Effector memory CD8-positive, alpha-beta T cell (primary cell): ENCODE measurements at regions not wholly inside any gene's neighbourhood (a gene's known extent, or its start where the extent isn't known, plus 50 kb on each side); places are given as distances from the start of the nearest gene placed in this dataset.
"Not testable (repeated sequence)": the region's sequence is repeated elsewhere in the genome, so short reads cannot be mapped to it uniquely, and the experiment has no call there.

Source experiments
- ATAC-seq: fragments of 150-1000 bp; cut with Tn5 transposase; replicated peaks from 2 replicates; pipeline ENCODE4 v1.10.0; 2021; ENCODE audit warnings: mild to moderate bottlenecking, moderate library complexity
- DNase-seq, 3 experiments: peaks; one replicate each; pipeline ENCODE4 v3.0.0; 2021
- H3K27ac Mint-ChIP-seq, 2 donors: one replicate each; pipeline ENCODE4 v1.8.0; 2022; ENCODE audit warnings: mild to moderate bottlenecking in 2 of 2, mixed read lengths in 2 of 2, moderate library complexity in 2 of 2
- H3K27me3 Mint-ChIP-seq, 2 donors: one replicate each; pipeline ENCODE4 v1.8.0; 2022; ENCODE audit warnings: mixed read lengths in 2 of 2
- H3K36me3 Mint-ChIP-seq: one replicate; pipeline ENCODE4 v1.8.0; 2022; ENCODE audit warnings: mild to moderate bottlenecking, moderate library complexity, mixed read lengths; ENCODE audit not compliant: insufficient read depth
- H3K4me1 Mint-ChIP-seq, 2 donors: one replicate each; pipeline ENCODE4 v1.8.0; 2022; ENCODE audit warnings: low read depth in 2 of 2, mixed read lengths in 2 of 2
- H3K4me3 Mint-ChIP-seq, 2 donors: one replicate each; pipeline ENCODE4 v1.8.0; 2022; ENCODE audit warnings: mild to moderate bottlenecking in 2 of 2, mixed read lengths in 2 of 2, moderate library complexity in 2 of 2
- H3K9me3 Mint-ChIP-seq, 2 donors: one replicate each; pipeline ENCODE4 v1.8.0; 2022; ENCODE audit warnings: mixed read lengths in 2 of 2

DNA sequence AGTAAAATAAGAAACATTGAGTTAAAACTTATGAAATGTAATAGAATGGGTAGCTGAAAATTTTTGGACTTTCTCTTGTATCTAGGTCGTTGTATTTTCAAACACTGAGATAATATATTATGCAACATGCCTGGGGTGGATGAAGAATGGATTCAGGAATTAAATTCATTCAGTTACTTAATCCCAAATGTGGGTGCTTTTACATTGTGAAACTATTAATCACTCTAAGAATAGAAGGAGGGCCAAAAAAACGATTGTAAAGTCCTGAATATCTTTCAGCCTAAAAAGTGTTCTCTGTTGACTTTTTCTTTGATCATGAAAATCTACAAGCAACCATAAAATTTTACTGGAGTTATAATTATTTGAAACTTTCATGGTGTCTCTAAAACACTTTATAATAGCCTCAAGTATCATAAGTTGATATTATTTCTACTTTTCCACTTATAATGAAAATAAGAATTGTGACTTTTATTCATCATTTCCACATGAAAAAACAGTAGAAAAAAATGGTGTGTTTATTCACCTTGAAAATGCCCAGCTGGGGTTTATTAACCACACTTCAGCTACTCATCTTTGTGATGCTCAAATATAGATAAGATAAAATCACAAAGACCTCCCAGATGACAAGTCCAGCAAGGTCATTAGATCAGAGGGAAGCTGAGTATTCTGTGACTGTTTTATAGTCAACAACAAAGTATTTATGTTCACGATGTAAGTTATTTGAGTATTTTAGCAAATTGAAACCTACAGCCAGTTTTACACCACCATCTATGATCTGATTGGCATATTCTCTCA lies 619.9 kb upstream of the SOX9 start:
- H3K36me3 Mint-ChIP-seq = no peaks in the 10 kb centered on the region
- H3K4me1 Mint-ChIP-seq = no peaks in the 10 kb centered on the region
- peaks cover 3 to 7% of the 10 kb centered on the region in 2 donors for H3K9me3 Mint-ChIP-seq
- H3K4me3 Mint-ChIP-seq = no peak overlapping the region
- ATAC-seq = no peak
- H3K27me3 Mint-ChIP-seq = no peaks in the 10 kb centered on the region
- H3K27ac Mint-ChIP-seq = no peak overlapping the region
- DNase-seq = no peak

DNA sequence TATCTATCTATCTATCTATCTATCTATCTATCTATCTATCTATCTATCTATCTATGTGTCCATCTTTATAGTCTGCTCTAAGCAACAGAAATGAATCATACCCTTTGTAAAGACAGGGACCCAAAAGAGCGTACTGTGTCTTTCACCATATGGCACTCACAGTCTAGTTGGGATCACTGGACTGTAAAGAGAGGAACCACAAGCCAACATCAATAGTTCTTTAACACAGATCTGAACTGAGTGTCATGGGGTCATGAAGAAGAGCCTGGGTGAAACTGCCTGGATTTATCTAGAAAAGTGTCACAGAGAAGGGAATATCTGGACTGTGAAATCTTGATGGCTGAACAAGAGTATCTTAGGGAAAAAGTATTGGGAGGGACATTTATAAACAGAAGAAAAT lies 619.1 kb upstream of the SOX9 start:
- H3K4me1 Mint-ChIP-seq = no peaks in the 10 kb centered on the region
- ATAC-seq = no peak
- no peaks in the 10 kb centered on the region for H3K27me3 Mint-ChIP-seq
- H3K36me3 Mint-ChIP-seq = no peaks in the 10 kb centered on the region
- H3K27ac Mint-ChIP-seq = no peak overlapping the region
- no peak for DNase-seq
- H3K4me3 Mint-ChIP-seq = no peak overlapping the region
- H3K9me3 Mint-ChIP-seq = peaks cover 7 to 13% of the 10 kb centered on the region in 2 donors

DNA sequence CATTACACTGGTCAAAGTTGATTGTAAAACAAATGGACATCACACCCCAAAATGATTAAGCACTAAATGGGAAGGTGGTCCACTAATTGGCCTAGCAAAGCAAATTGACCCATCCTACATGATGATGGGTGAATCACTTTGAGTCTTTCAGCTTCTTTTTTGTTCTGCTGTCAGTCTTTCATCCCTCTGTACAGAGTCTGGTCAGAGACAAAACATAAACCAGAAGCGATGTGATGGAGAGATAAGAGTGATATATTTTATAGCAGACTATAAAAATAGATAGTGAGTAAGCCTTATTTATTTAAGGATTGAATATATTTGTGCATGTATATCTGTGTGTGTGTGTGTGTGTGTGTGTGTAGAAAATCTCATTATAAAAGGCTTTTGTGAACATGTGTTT lies 618.4 kb upstream of the SOX9 start:
- DNase-seq (no peak), ATAC-seq (no peak)
- Mint-ChIP-seq H3K9me3 (peaks cover 7 to 17% of the 10 kb centered on the region in 2 donors), H3K4me3 (no peak overlapping the region), H3K36me3 (no peaks in the 10 kb centered on the region), H3K27me3 (no peaks in the 10 kb centered on the region), H3K4me1 (no peaks in the 10 kb centered on the region), H3K27ac (no peak overlapping the region)

DNA sequence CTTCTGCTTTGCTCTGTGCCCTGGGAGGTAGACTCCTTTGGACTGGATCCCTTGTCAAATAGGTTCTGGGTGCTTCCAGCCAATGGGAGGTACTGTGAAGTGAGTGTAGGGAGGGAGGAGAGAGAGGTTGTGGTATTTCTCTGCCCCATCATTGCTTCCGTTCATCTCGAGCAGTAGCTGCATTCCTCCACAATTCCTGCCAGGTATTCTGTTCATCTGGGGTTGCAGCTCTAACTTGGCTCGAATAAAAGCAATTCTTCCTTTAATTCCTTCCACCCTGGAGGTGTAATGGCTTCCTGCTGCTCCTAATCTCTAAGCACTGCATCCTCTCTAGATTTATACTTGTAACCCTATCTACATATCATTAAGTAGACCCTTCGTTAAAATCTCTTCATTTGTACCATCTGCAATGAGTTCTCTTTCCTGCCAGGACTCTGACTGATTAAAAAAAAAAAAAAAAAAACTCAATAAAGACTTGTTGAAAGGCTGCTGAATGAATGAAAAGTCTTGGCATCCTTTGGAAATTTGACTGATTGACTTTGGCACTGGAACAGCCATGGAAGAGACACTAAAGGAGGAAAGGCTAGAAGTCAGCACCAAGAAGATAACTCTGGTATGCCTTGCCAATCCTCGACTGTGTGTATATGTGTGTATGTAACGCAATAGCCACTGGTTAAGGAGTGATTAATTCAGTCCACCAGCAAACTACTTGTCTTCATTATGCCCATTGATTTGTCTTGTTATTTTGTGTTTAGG lies 616.9 kb upstream of the SOX9 start:
- H3K36me3 Mint-ChIP-seq = no peaks in the 10 kb centered on the region
- H3K4me1 Mint-ChIP-seq = no peaks in the 10 kb centered on the region
- H3K27me3 Mint-ChIP-seq = no peaks in the 10 kb centered on the region
- H3K4me3 Mint-ChIP-seq = no peak overlapping the region
- H3K9me3 Mint-ChIP-seq = peaks cover 13 to 30% of the 10 kb centered on the region in 2 donors
- no peak overlapping the region for H3K27ac Mint-ChIP-seq
- DNase-seq (no peak), ATAC-seq (no peak)

DNA sequence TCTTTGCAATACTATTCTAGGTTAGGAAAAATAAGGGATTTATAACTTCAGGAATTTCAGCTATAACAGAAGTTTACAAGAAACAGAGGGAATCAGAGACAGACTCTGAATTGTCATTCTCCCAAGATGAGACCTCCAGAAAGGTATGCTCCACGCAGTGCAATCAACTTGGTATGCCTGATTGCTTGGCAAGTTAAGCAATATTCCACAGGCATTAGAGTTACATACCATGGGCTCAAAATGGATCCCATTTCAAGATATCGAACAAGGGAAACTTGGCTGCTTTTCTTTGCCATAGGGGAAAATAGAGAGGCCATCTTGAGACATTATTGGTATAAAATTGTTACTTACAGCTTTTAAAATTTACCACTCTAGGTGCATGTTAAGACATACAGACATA lies 615.6 kb upstream of the SOX9 start:
- H3K9me3 Mint-ChIP-seq = peaks cover 11 to 33% of the 10 kb centered on the region in 2 donors
- H3K27ac Mint-ChIP-seq = no peak overlapping the region
- ATAC-seq (no peak), DNase-seq (no peak)
- H3K4me1 Mint-ChIP-seq = no peaks in the 10 kb centered on the region
- no peaks in the 10 kb centered on the region for H3K27me3 Mint-ChIP-seq
- no peak overlapping the region for H3K4me3 Mint-ChIP-seq
- no peaks in the 10 kb centered on the region for H3K36me3 Mint-ChIP-seq

DNA sequence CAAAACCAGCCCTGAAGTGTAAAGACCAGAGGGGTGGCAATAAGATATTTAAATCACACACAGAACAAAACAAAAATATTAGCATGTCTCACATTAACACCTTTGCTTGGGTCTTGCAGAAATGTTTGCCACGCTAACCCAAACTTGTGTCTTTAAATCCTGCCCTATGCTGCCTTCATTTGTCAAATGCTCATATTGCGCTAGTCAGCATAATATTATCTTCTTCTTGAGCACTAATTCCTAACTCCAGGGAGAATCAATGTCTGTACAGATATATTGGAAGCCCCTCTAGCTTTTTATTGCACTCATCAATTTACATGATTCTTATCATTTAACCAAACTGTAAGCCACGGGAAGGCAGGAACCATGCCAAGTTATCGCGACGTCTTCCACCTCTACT lies 614.8 kb upstream of the SOX9 start:
- no peak for ATAC-seq
- no peaks in the 10 kb centered on the region for H3K4me1 Mint-ChIP-seq

DNA sequence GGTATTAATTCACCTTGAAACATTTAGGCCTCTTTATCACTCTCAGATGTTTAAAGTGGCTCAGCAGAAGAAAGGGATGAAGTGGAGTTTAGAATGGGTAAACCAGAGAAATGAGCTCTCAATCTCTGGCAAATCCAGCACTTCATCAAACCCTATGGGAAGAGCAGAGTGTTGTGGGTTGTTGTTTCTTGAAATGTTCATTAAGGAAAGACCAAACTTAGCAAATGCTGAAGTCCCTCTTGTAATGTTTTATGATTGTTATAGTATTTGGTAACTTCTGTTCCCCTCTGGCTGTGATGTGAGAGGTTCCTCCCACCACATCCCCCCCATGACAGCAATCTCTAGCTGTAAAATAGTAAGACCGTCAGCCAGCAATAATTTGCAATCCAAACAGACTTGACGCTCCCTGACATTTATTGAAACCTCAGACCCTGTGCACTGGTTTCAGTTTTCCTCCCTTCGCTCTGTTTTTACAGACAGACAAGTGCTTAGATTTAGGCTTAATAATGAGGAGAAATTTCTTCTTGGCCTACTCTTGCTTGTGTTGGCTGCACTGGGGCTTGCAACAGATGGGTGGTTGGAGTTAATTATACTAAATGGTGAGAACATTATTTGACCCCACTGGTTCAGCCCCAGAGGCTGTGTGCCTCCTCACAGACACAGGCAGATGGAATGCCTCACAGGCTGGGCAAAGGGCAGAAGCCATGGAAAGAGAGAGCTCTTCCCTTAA lies 609.4 kb upstream of the SOX9 start:
- no peaks in the 10 kb centered on the region for H3K4me1 Mint-ChIP-seq
- no peak overlapping the region for H3K4me3 Mint-ChIP-seq
- DNase-seq = no peak
- H3K27ac Mint-ChIP-seq = no peak overlapping the region
- ATAC-seq = no peak
- no peaks in the 10 kb centered on the region for H3K36me3 Mint-ChIP-seq
- no peaks in the 10 kb centered on the region for H3K27me3 Mint-ChIP-seq
- peaks cover 11 to 29% of the 10 kb centered on the region in 2 donors for H3K9me3 Mint-ChIP-seq

More for the DNA sequence above, 614.8 kb upstream of the SOX9 start:
- Mint-ChIP-seq H3K9me3 (peaks cover 11 to 33% of the 10 kb centered on the region in 2 donors), H3K4me3 (no peak overlapping the region), H3K27me3 (no peaks in the 10 kb centered on the region), H3K27ac (no peak overlapping the region), H3K36me3 (no peaks in the 10 kb centered on the region)
- no peak for DNase-seq

DNA sequence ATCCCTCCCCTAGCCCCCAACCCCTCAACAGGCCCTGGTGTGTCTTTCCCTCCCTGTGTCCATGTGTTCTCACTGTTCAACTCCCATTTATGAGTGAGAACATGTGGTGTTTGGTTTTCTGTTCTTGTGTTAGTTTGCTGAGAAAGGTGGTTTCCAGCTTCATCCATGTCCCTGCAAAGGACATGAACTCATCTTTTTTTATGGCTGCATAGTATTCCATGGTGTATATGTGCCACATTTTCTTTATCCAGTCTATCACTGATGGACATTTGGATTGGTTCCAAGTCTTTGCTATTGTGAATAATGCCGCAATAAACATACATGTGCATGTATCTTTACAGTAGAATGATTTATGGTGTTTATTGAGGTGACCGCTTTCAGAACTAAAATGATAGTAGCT lies 607.1 kb upstream of the SOX9 start:
- H3K9me3 Mint-ChIP-seq = peaks cover 9 to 19% of the 10 kb centered on the region in 2 donors
- not testable (repeated sequence) for ATAC-seq, H3K4me1 Mint-ChIP-seq, H3K27me3 Mint-ChIP-seq, H3K36me3 Mint-ChIP-seq, H3K27ac Mint-ChIP-seq, H3K4me3 Mint-ChIP-seq, DNase-seq

DNA sequence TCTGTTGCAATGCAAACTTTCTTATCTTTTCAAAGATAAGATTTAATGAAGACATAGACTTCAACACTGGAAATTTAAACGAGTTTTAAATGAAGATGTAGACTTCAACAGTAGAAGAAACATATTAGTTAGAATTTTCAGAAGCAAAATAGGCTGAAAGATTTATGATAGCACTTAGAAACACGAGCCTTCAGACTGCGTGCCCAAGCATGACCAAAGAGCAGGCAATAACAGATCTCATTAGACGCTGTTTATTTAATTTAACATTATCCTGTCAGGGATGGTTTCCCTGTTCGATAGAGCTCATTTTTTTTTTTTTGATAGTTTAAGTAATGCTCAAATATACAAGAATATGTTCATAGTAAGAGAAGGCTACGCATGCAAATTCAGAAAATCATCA lies 604.7 kb upstream of the SOX9 start:
- Mint-ChIP-seq H3K9me3 (peaks cover 7 to 15% of the 10 kb centered on the region in 2 donors), H3K4me1 (no peaks in the 10 kb centered on the region), H3K27ac (no peak overlapping the region), H3K36me3 (no peaks in the 10 kb centered on the region), H3K4me3 (no peak overlapping the region), H3K27me3 (no peaks in the 10 kb centered on the region)
- DNase-seq (no peak), ATAC-seq (no peak)

DNA sequence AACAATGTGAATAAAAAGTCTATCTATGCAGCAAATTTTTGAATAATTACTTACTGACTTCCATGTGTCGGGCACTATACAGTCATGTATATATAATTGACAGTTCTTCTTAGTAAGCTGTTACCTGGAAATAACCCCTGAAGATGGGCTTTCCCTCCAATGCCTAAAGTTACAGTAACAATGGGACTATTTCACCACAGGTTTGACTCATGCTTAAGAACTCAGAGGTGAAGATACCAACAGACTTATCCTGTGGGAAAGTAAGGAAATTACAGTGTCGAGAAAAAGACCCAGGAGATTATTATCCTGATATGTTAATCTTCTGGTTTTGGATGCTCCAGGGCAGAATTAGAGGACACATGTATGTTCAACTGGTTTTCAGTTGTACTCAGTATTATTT lies 601.5 kb upstream of the SOX9 start:
- no peak overlapping the region for H3K27ac Mint-ChIP-seq
- H3K4me1 Mint-ChIP-seq = no peaks in the 10 kb centered on the region
- ATAC-seq = no peak
- H3K36me3 Mint-ChIP-seq = peaks cover 3% of the 10 kb centered on the region
- H3K4me3 Mint-ChIP-seq = no peak overlapping the region
- no peak for DNase-seq
- H3K27me3 Mint-ChIP-seq = no peaks in the 10 kb centered on the region
- peaks cover 15% of the 10 kb centered on the region in 2 donors for H3K9me3 Mint-ChIP-seq

DNA sequence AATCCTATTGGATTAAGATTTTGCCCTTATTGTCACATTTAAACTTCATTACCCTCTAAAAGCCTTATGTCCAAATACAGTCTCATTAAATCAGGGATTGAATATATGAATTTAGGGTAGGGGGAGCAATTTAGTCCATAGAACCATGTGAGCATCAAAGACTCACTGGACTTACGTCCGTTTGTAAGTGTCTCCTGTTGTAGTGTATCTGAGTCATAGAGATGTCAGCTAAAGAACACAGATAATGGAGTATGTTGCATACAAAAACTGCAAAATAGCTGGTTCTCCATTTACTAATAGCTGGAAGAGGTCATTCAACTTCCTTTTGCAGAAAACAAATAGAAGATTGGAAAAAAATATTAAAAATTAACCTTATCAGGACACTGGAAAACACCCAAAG lies 599.1 kb upstream of the SOX9 start:
- no peak overlapping the region for H3K27ac Mint-ChIP-seq
- H3K4me3 Mint-ChIP-seq = no peak overlapping the region
- DNase-seq (no peak), ATAC-seq (no peak)
- H3K36me3 Mint-ChIP-seq = peaks cover 3% of the 10 kb centered on the region
- H3K9me3 Mint-ChIP-seq = peaks cover 6 to 11% of the 10 kb centered on the region in 2 donors
- no peaks in the 10 kb centered on the region for H3K4me1 Mint-ChIP-seq
- no peaks in the 10 kb centered on the region for H3K27me3 Mint-ChIP-seq

DNA sequence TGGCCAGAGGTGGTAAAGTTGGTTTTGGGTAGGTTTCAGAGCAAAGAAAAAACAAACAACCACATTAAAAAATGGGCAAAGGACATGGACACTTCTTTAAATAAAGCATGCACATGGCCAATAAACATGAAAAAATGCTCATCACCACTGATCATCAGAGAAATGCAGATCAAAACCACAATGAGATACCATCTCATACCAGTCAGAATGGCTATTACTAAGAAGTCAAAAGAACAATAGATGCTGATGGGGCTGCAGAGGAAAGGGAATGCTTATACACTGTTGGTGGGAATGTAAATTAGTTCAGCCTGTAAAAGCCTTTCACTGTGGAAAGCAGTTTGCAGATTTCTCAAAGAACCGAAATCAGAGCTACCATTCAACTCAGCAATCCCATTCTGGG lies 598.4 kb upstream of the SOX9 start:
- no peak for DNase-seq
- H3K4me3 Mint-ChIP-seq = no peak overlapping the region
- ATAC-seq = no peak
- peaks cover 3% of the 10 kb centered on the region for H3K36me3 Mint-ChIP-seq
- no peaks in the 10 kb centered on the region for H3K27me3 Mint-ChIP-seq
- H3K27ac Mint-ChIP-seq = no peak overlapping the region
- H3K4me1 Mint-ChIP-seq = no peaks in the 10 kb centered on the region
- H3K9me3 Mint-ChIP-seq = peaks cover 6 to 11% of the 10 kb centered on the region in 2 donors

DNA sequence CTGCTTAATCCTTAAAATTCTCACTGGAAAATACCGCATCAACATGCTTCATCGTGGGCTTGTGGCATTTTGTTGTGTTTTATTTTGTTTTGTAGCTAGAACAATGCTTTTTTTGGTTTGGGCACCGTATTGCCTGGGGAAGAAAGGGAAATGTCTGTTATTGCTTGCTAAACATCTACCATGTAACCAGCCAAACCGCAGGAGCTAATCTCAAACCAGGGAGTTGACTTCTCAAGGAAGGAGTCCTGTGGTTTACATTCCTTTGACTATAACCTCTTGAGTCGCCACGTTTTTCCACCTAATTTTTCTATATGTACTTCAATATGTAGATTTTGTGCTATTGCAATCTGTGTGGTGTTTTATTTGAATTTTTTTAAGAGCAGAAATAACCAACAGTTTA lies 593.5 kb upstream of the SOX9 start:
- Mint-ChIP-seq H3K9me3 (peaks cover 9 to 16% of the 10 kb centered on the region in 2 donors), H3K27me3 (no peaks in the 10 kb centered on the region), H3K4me1 (no peaks in the 10 kb centered on the region), H3K36me3 (no peaks in the 10 kb centered on the region), H3K4me3 (no peak overlapping the region), H3K27ac (no peak overlapping the region)
- ATAC-seq (no peak), DNase-seq (no peak)
